Peyer's patch (tissue), 4 donors: ENCODE measurements at regions not wholly inside any gene's neighbourhood (a gene's known extent, or its start where the extent isn't known, plus 50 kb on each side); places are given as distances from the start of the nearest gene placed in this dataset.

ENCODE experiments used
- DNase-seq, 3 donors: peaks; one replicate each; pipeline ENCODE4 v3.0.0-alpha.2; 2017 to 2019
- H3K27ac ChIP-seq, 4 donors: fragments of 200-600 bp; sonication (generic); one replicate each; pipeline ENCODE4 v1.5.1; 2016 to 2019
- H3K27me3 ChIP-seq, 2 donors: fragments of 200-600 bp; sonication (generic); one replicate each; pipeline ENCODE4 v1.5.1; 2019
- H3K36me3 ChIP-seq, 3 donors: fragments of 200-600 bp; sonication (generic); one replicate each; pipeline ENCODE4 v1.5.1; 2016 to 2019
- H3K4me1 ChIP-seq, 4 donors: fragments of 200-600 bp; sonication (generic); one replicate each; pipeline ENCODE4 v1.5.1; 2016 to 2019
- H3K4me3 ChIP-seq, 4 donors: fragments of 200-600 bp; sonication (generic); 1 replicate in 3 of 4; 2 replicates in 1 of 4; pipeline ENCODE4 v1.5.1; 2016 to 2019; ENCODE audit warnings: mild to moderate bottlenecking in 1 of 4
- H3K9me3 ChIP-seq, 4 donors: fragments of 200-600 bp; sonication (generic); one replicate each; pipeline ENCODE4 v1.5.1; 2016 to 2019; ENCODE audit warnings: mild to moderate bottlenecking in 1 of 4
- POLR2A ChIP-seq, 2 donors: fragments of 450-650 bp; IDR thresholded peaks; one replicate each; pipeline ENCODE4 v1.5.1; 2017; ENCODE audit warnings: antibody characterized with exemption in 2 of 2, mild to moderate bottlenecking in 2 of 2, moderate library complexity in 2 of 2
- TF ChIP-seq, protein P1 (sequence below), 6 experiments: fragments of 450-650 bp in 4 of 6; fragments of 200-600 bp in 2 of 6; sonication (generic) in 1 of 6; IDR thresholded peaks; one replicate each; pipeline ENCODE4 v1.5.1; 2017 to 2019; ENCODE audit warnings: antibody characterized with exemption in 6 of 6, mild to moderate bottlenecking in 3 of 6, moderate library complexity in 1 of 6

GRCh38 chr5:125882061-125882460 is 541.1 kb upstream of the GRAMD2B start:
- no peak for DNase-seq
- Histone ChIP-seq H3K36me3 (no peaks in the 10 kb centered on the region), H3K27me3 (no peaks in the 10 kb centered on the region), H3K9me3 (no peaks in the 10 kb centered on the region), H3K4me1 (no peaks in the 10 kb centered on the region), H3K4me3 (no peak overlapping the region), H3K27ac (no peak overlapping the region)
- TF ChIP-seq, protein P1, sequence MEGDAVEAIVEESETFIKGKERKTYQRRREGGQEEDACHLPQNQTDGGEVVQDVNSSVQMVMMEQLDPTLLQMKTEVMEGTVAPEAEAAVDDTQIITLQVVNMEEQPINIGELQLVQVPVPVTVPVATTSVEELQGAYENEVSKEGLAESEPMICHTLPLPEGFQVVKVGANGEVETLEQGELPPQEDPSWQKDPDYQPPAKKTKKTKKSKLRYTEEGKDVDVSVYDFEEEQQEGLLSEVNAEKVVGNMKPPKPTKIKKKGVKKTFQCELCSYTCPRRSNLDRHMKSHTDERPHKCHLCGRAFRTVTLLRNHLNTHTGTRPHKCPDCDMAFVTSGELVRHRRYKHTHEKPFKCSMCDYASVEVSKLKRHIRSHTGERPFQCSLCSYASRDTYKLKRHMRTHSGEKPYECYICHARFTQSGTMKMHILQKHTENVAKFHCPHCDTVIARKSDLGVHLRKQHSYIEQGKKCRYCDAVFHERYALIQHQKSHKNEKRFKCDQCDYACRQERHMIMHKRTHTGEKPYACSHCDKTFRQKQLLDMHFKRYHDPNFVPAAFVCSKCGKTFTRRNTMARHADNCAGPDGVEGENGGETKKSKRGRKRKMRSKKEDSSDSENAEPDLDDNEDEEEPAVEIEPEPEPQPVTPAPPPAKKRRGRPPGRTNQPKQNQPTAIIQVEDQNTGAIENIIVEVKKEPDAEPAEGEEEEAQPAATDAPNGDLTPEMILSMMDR (IDR thresholded peaks at IDR 0.05) = no peak
- no peak for TF ChIP-seq POLR2A (IDR thresholded peaks at IDR 0.05)

DNA sequence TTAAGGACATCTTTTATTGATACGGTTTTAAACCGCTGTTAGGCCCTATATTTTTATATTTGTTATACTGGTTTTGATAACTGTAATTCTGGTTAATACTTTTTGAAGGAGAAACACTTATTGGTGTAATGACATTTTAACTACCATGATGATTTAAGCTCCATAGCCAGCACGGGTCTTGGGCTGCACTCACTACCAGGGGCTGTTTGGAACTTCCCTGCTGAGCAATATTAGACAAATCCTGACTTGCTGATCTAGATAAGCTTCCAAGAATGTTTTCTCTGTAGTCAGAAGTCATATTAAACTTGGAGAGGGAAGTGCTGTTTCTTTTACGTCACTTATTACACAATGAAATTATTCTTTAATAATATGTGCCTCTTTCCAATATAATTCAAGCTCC is 540.0 kb upstream of the GRAMD2B start:
- Histone ChIP-seq H3K4me1 (no peaks in the 10 kb centered on the region), H3K36me3 (no peaks in the 10 kb centered on the region)
- TF ChIP-seq, protein P1 (IDR thresholded peaks at IDR 0.05) = no peak
- no peak for TF ChIP-seq POLR2A (IDR thresholded peaks at IDR 0.05)

GRCh38 chr5:125888358-125888757 is 534.9 kb upstream of the GRAMD2B start:
- no peak for DNase-seq
- no peaks in the 10 kb centered on the region for H3K9me3 ChIP-seq
- no peaks in the 10 kb centered on the region for H3K27me3 ChIP-seq
- TF ChIP-seq, protein P1 (IDR thresholded peaks at IDR 0.05) = no peak
- H3K36me3 ChIP-seq = no peaks in the 10 kb centered on the region
- no peak overlapping the region for H3K27ac ChIP-seq
- H3K4me1 ChIP-seq = no peaks in the 10 kb centered on the region
- no peak overlapping the region for H3K4me3 ChIP-seq

More for the DNA sequence above, 540.0 kb upstream of the GRAMD2B start:
- Histone ChIP-seq H3K9me3 (no peaks in the 10 kb centered on the region), H3K27me3 (no peaks in the 10 kb centered on the region), H3K4me3 (no peak overlapping the region), H3K27ac (no peak overlapping the region)
- DNase-seq = no peak

- H3K36me3 ChIP-seq = no peaks in the 10 kb centered on the region
- TF ChIP-seq, protein P1 (IDR thresholded peaks at IDR 0.05) = no peak
- TF ChIP-seq POLR2A (IDR thresholded peaks at IDR 0.05) = no peak
- no peaks in the 10 kb centered on the region for H3K27me3 ChIP-seq
- H3K9me3 ChIP-seq = no peaks in the 10 kb centered on the region
- DNase-seq = no peak
- H3K27ac ChIP-seq = no peak overlapping the region
- no peaks in the 10 kb centered on the region for H3K4me1 ChIP-seq
- no peak overlapping the region for H3K4me3 ChIP-seq
These were observed 532.7 kb upstream of the GRAMD2B start for GRCh38 chr5:125890511-125890931.

GRCh38 chr5:125891061-125891725 is 532.0 kb upstream of the GRAMD2B start:
- Histone ChIP-seq H3K36me3 (no peaks in the 10 kb centered on the region), H3K27ac (no peak overlapping the region), H3K4me3 (no peak overlapping the region), H3K4me1 (no peaks in the 10 kb centered on the region), H3K27me3 (no peaks in the 10 kb centered on the region), H3K9me3 (no peaks in the 10 kb centered on the region)
- no peak for DNase-seq
- no peak for TF ChIP-seq POLR2A (IDR thresholded peaks at IDR 0.05)

DNA sequence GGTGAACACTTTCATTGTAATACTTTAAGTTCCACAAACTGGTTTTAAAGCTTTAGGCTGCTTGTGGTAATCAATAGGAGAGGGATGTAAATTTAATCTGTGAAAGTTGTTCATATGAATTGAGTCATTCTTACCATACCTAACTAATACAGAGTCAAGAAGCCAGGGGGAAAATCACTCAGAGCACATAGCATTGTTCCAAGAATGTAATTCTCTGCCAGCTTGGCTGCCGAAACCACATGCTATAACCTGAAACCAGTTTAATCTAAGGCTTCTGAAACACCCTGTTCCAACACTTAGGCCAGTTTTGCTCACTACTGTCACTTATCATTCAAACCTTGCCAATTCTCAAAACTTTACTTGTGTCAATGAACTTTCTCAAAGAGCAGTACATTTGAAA is 528.8 kb upstream of the GRAMD2B start:
- no peaks in the 10 kb centered on the region for H3K36me3 ChIP-seq
- no peak for DNase-seq
- H3K9me3 ChIP-seq = no peaks in the 10 kb centered on the region
- no peak overlapping the region for H3K27ac ChIP-seq
- H3K4me3 ChIP-seq = no peak overlapping the region
- no peak for TF ChIP-seq POLR2A (IDR thresholded peaks at IDR 0.05)
- TF ChIP-seq, protein P1 (IDR thresholded peaks at IDR 0.05) = no peak
- H3K4me1 ChIP-seq = no peaks in the 10 kb centered on the region
- H3K27me3 ChIP-seq = no peaks in the 10 kb centered on the region
